Prostate gland (tissue), 2 donors: ENCODE measurements at regions not wholly inside any gene's neighbourhood (a gene's known extent, or its start where the extent isn't known, plus 50 kb on each side); places are given as distances from the start of the nearest gene placed in this dataset.

Experiments used
- CTCF ChIP-seq, 4 experiments: fragments of 200-600 bp in 2 of 4; fragments of 450-650 bp in 2 of 4; sonication (generic) in 2 of 4; IDR thresholded peaks; 1 replicate in 3 of 4; 2 replicates in 1 of 4; pipeline ENCODE4 v1.5.1; 2016 to 2019; ENCODE audit warnings: antibody characterized with exemption in 4 of 4, mild to moderate bottlenecking in 2 of 4, moderate library complexity in 2 of 4
- POLR2A ChIP-seq: fragments of 450-650 bp; IDR thresholded peaks from one replicate; pipeline ENCODE4 v1.6.1; 2016; ENCODE audit warnings: antibody characterized with exemption, mild to moderate bottlenecking

GRCh38 chr11:47923667-47924066 is 56.7 kb upstream of the PTPRJ start:
- TF ChIP-seq CTCF (IDR thresholded peaks at IDR 0.05): no peak
- no peak for TF ChIP-seq POLR2A
